ENCODE measurements at regions not wholly inside any gene's neighbourhood (a gene's known extent, or its start where the extent isn't known, plus 50 kb on each side); places are given as distances from the start of the nearest gene placed in this dataset.

DNA sequence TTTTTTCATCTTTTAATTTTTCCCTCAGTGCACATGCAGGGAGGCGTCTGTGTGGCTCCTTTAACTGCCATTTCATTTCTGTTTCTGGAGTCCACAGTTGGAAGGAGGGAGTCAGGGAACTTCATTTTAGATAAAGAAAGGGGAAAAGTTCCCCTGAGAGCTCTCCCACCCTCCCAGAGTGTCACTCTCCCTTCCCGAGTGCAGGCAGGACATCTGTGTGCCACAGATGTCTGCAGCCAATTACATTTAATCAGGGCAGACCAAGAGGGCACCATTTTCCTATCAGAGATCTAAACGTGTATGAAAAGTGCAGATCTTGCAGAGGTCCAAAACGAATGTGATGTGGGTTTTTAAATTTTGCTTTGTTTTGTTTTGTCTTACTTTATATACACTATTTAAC is 96.6 kb downstream of the PXDC1 start:
- TF ChIP-seq POLR2A (IDR thresholded peaks at IDR 0.05) = no peak
- no peak for TF ChIP-seq CTCF (IDR thresholded peaks at IDR 0.05)
- no peak for TF ChIP-seq POLR2AphosphoS5 (IDR thresholded peaks at IDR 0.05)
- TF ChIP-seq EP300 (IDR thresholded peaks at IDR 0.05) = no peak
